ENCODE measurements at regions not wholly inside any gene's neighbourhood (a gene's known extent, or its start where the extent isn't known, plus 50 kb on each side); places are given as distances from the start of the nearest gene placed in this dataset.

GRCh38 chr6:163793011-163793983 is 378.8 kb downstream of the QKI start:
- no peaks in the 10 kb centered on the region for H3K9me3 ChIP-seq
- ATAC-seq = no peak

GRCh38 chr6:163790266-163790840 is 375.8 kb downstream of the QKI start:
- Histone ChIP-seq H3K27ac (no peak overlapping the region), H3K4me1 (no peaks in the 10 kb centered on the region), H3K9me3 (no peaks in the 10 kb centered on the region), H3K27me3 (no peaks in the 10 kb centered on the region), H3K36me3 (no peaks in the 10 kb centered on the region), H3K4me3 (no peak overlapping the region)
- DNase-seq (no peak), ATAC-seq (no peak)
- TF ChIP-seq CTCF (IDR thresholded peaks at IDR 0.05) = no peak
- TF ChIP-seq POLR2A (IDR thresholded peaks at IDR 0.05) = no peak
- 78% methylated on average over 5 of the region's 5 CpGs for WGBS (ENCODE audit: insufficient coverage, low coverage, low lambda C conversion rate, missing lambda C conversion rate)
- intact Hi-C loops (cut with DNase I) = no loop called here

More at GRCh38 chr6:163793011-163793983, 378.8 kb downstream of the QKI start:
- TF ChIP-seq CTCF (IDR thresholded peaks at IDR 0.05) (no peak), POLR2A (IDR thresholded peaks at IDR 0.05) (no peak)
- intact Hi-C loops (cut with DNase I) = no loop called here
- H3K36me3 ChIP-seq = no peaks in the 10 kb centered on the region
- WGBS (ENCODE audit: insufficient coverage, low coverage, low lambda C conversion rate, missing lambda C conversion rate) = 47% methylated on average over 3 of the region's 4 CpGs
- no peak for DNase-seq
- H3K4me3 ChIP-seq = no peak overlapping the region
- H3K27ac ChIP-seq = no peak overlapping the region
- H3K4me1 ChIP-seq = no peaks in the 10 kb centered on the region
- H3K27me3 ChIP-seq = no peaks in the 10 kb centered on the region

- no peak for DNase-seq
- TF ChIP-seq CTCF (IDR thresholded peaks at IDR 0.05) (no peak), POLR2A (IDR thresholded peaks at IDR 0.05) (no peak)
- Histone ChIP-seq H3K27me3 (no peaks in the 10 kb centered on the region), H3K27ac (no peak overlapping the region), H3K4me1 (no peaks in the 10 kb centered on the region), H3K9me3 (no peaks in the 10 kb centered on the region), H3K36me3 (no peaks in the 10 kb centered on the region), H3K4me3 (no peak overlapping the region)
- ATAC-seq = no peak
- WGBS (ENCODE audit: insufficient coverage, low coverage, low lambda C conversion rate, missing lambda C conversion rate) = 68% methylated on average over 5 of the region's 5 CpGs
- intact Hi-C loops (cut with DNase I) = no loop called here
Measured at GRCh38 chr6:163789199-163789810, 374.8 kb downstream of the QKI start.

- no peak overlapping the region for H3K4me3 ChIP-seq
- no peaks in the 10 kb centered on the region for H3K9me3 ChIP-seq
- no peak for DNase-seq
- intact Hi-C loops (cut with DNase I) = no loop called here
- no peak for ATAC-seq
- no peaks in the 10 kb centered on the region for H3K27me3 ChIP-seq
- TF ChIP-seq CTCF (IDR thresholded peaks at IDR 0.05) = no peak
- no peak for TF ChIP-seq POLR2A (IDR thresholded peaks at IDR 0.05)
- no peaks in the 10 kb centered on the region for H3K36me3 ChIP-seq
- H3K4me1 ChIP-seq = no peaks in the 10 kb centered on the region
- no peak overlapping the region for H3K27ac ChIP-seq
- WGBS (ENCODE audit: insufficient coverage, low coverage, low lambda C conversion rate, missing lambda C conversion rate) = 39% methylated on average over 2 of the region's 2 CpGs
Measured at GRCh38 chr6:163786995-163787671, 372.6 kb downstream of the QKI start.
